Ishikawa (cell line): ENCODE measurements at regions not wholly inside any gene's neighbourhood (a gene's known extent, or its start where the extent isn't known, plus 50 kb on each side); places are given as distances from the start of the nearest gene placed in this dataset.

Experiments
- CEBPB ChIP-seq: IDR thresholded peaks from 2 replicates; pipeline ENCODE4 v1.6.1; 2012
- CREB1 ChIP-seq: IDR thresholded peaks from 2 replicates; pipeline ENCODE4 v1.6.1; 2012; ENCODE audit warnings: low read depth
- EGR1 ChIP-seq: IDR thresholded peaks from 2 replicates; pipeline ENCODE4 v1.6.1; 2012
- EP300 ChIP-seq: IDR thresholded peaks from 2 replicates; pipeline ENCODE4 v1.6.1; 2012; ENCODE audit warnings: borderline replicate concordance
- FOXM1 ChIP-seq: IDR thresholded peaks from 2 replicates; pipeline ENCODE4 v1.6.1; 2012; ENCODE audit warnings: low read depth, borderline replicate concordance
- MAX ChIP-seq: IDR thresholded peaks from 2 replicates; pipeline ENCODE4 v1.6.1; 2012
- NFIC ChIP-seq: IDR thresholded peaks from 2 replicates; pipeline ENCODE4 v1.6.1; 2012
- RAD21 ChIP-seq: IDR thresholded peaks from 2 replicates; pipeline ENCODE4 v1.6.1; 2012; ENCODE audit warnings: low read depth
- REST ChIP-seq: IDR thresholded peaks from 2 replicates; pipeline ENCODE4 v1.6.1; 2012; ENCODE audit warnings: low read depth, mild to moderate bottlenecking
- TAF1 ChIP-seq: IDR thresholded peaks from 2 replicates; pipeline ENCODE4 v1.6.1; 2012; ENCODE audit warnings: low read depth, mild to moderate bottlenecking
- TCF12 ChIP-seq: IDR thresholded peaks from 2 replicates; pipeline ENCODE4 v1.6.1; 2012; ENCODE audit warnings: low read depth
- TEAD4 ChIP-seq: IDR thresholded peaks from 2 replicates; pipeline ENCODE4 v1.6.1; 2012
- USF1 ChIP-seq: IDR thresholded peaks from 2 replicates; pipeline ENCODE4 v1.6.1; 2012
- YY1 ChIP-seq: IDR thresholded peaks from 2 replicates; pipeline ENCODE4 v1.6.1; 2012; ENCODE audit warnings: low read depth
- ZBTB7A ChIP-seq: IDR thresholded peaks from 2 replicates; pipeline ENCODE4 v1.6.1; 2012; ENCODE audit warnings: low read depth

GRCh38 chr18:34514957-34515356 is 195.1 kb upstream of the DTNA start:
- TF ChIP-seq CREB1 (no peak), ZBTB7A (no peak), TAF1 (no peak), TCF12 (no peak), RAD21 (no peak)

GRCh38 chr18:34521040-34521439 is 189.1 kb upstream of the DTNA start:
- TF ChIP-seq TCF12 (no peak), EP300 (no peak), RAD21 (no peak), CREB1 (no peak), ZBTB7A (no peak), TAF1 (no peak), REST (no peak), EGR1 (no peak), NFIC (no peak), FOXM1 (no peak), MAX (no peak), TEAD4 (no peak), USF1 (no peak), CEBPB (no peak), YY1 (no peak)

- no peak for TF ChIP-seq USF1
- TF ChIP-seq RAD21: no peak
- TF ChIP-seq CREB1: no peak
- TF ChIP-seq EGR1: no peak
- TF ChIP-seq EP300: no peak
- no peak for TF ChIP-seq FOXM1
- no peak for TF ChIP-seq TEAD4
- no peak for TF ChIP-seq NFIC
- TF ChIP-seq ZBTB7A: no peak
- no peak for TF ChIP-seq MAX
- no peak for TF ChIP-seq TAF1
- no peak for TF ChIP-seq TCF12
- TF ChIP-seq YY1: no peak
- TF ChIP-seq REST: no peak
- no peak for TF ChIP-seq CEBPB
Observed at GRCh38 chr18:34522603-34523002, 187.5 kb upstream of the DTNA start.

- TF ChIP-seq FOXM1: no peak
- no peak for TF ChIP-seq CEBPB
- no peak for TF ChIP-seq MAX
- TF ChIP-seq EP300: no peak
- no peak for TF ChIP-seq ZBTB7A
- no peak for TF ChIP-seq TEAD4
- no peak for TF ChIP-seq EGR1
- TF ChIP-seq RAD21: no peak
Observed at GRCh38 chr18:34525244-34525643, 184.9 kb upstream of the DTNA start.

- TF ChIP-seq NFIC (no peak), REST (no peak), CREB1 (no peak), EGR1 (no peak), TEAD4 (no peak), USF1 (no peak), ZBTB7A (no peak), MAX (no peak), EP300 (no peak), CEBPB (no peak), RAD21 (no peak), TCF12 (no peak), FOXM1 (no peak), TAF1 (no peak), YY1 (no peak)
Observed at GRCh38 chr18:34528177-34528576, 181.9 kb upstream of the DTNA start.
